ENCODE measurements at regions not wholly inside any gene's neighbourhood (a gene's known extent, or its start where the extent isn't known, plus 50 kb on each side); places are given as distances from the start of the nearest gene placed in this dataset.

DNA sequence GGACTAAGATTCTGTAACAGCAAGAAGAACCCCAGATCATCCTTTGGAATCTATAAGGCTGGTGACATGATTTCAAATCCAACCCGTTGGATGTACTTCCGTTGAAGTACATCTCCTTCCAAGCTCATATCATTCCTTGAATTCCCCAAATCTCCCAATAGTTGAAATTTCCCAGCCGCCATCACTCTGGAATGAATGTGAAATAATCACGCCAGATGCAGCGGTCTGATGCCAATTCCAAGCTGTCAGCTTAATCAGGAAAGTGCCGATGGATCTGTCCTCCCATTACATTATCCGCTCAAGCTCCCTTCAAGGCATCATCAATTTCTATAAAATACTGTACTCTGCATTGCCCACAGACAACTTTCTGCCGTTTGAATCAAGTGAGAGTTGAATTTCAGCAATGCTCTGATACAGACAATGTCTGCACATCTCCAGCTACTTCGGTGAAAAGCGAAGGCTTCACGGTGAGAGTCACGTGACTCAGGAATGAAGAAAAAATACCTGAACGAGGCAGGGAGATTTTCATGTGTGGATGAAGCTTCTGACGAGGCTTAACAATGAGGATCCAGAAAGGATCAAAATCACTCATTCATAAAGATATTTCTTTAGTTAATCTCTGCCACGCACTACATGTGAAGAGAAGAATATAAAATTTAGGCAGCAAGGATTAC is 663.9 kb downstream of the AJAP1 start:
- TF ChIP-seq, protein P1, sequence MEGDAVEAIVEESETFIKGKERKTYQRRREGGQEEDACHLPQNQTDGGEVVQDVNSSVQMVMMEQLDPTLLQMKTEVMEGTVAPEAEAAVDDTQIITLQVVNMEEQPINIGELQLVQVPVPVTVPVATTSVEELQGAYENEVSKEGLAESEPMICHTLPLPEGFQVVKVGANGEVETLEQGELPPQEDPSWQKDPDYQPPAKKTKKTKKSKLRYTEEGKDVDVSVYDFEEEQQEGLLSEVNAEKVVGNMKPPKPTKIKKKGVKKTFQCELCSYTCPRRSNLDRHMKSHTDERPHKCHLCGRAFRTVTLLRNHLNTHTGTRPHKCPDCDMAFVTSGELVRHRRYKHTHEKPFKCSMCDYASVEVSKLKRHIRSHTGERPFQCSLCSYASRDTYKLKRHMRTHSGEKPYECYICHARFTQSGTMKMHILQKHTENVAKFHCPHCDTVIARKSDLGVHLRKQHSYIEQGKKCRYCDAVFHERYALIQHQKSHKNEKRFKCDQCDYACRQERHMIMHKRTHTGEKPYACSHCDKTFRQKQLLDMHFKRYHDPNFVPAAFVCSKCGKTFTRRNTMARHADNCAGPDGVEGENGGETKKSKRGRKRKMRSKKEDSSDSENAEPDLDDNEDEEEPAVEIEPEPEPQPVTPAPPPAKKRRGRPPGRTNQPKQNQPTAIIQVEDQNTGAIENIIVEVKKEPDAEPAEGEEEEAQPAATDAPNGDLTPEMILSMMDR (conservative IDR thresholded peaks at IDR 0.05 in 1 of 2, IDR thresholded peaks at IDR 0.05 in 1 of 2; ENCODE audit: low read depth in 1 of 2, low read length in 2 of 2), result no peak
- TF ChIP-seq EZH2 (IDR thresholded peaks at IDR 0.05; ENCODE audit: low read length, missing control alignments), result no peak

Measured in fibroblast of lung (primary cell).